Epithelial cell of esophagus (primary cell): ENCODE measurements at regions not wholly inside any gene's neighbourhood (a gene's known extent, or its start where the extent isn't known, plus 50 kb on each side); places are given as distances from the start of the nearest gene placed in this dataset.
"Not testable (repeated sequence)": the region's sequence is repeated elsewhere in the genome, so short reads cannot be mapped to it uniquely, and the experiment has no call there.

Source experiments
- DNase-seq: peaks from one replicate; pipeline ENCODE4 v3.0.0; 2010; ENCODE audit warnings: low read depth
- H3K4me3 ChIP-seq: 2 replicates; pipeline ENCODE4 v1.5.1; 2011; ENCODE audit warnings: mild to moderate bottlenecking, low read length, control low read depth
- CTCF ChIP-seq: IDR thresholded peaks from 2 replicates; pipeline ENCODE4 v1.5.1; 2011; ENCODE audit warnings: low read depth, mild to moderate bottlenecking, low read length, control low read depth, inconsistent platforms; ENCODE audit not compliant: insufficient read depth; ENCODE audit errors: missing control alignments

GRCh38 chr12:33944703-33945437, 77.4 kb upstream of the ALG10 start:
- TF ChIP-seq CTCF = no peak
- peak; percentile 38 for DNase-seq
- H3K4me3 ChIP-seq = no peak overlapping the region

GRCh38 chr12:33945438-33945784, 76.9 kb upstream of the ALG10 start:
- no peak for TF ChIP-seq CTCF
- no peak for DNase-seq
- H3K4me3 ChIP-seq = no peak overlapping the region

GRCh38 chr12:33966219-33966618, 56.1 kb upstream of the ALG10 start:
- DNase-seq, H3K4me3 ChIP-seq: not testable (repeated sequence)

- DNase-seq = peak; percentile 89
Measured at GRCh38 chr12:33967760-33968159, 54.5 kb upstream of the ALG10 start.

More at GRCh38 chr12:33967760-33968159, 54.5 kb upstream of the ALG10 start:
- no peak overlapping the region for H3K4me3 ChIP-seq
- no peak for TF ChIP-seq CTCF
